Gastroesophageal sphincter (tissue), 4 donors: ENCODE measurements at regions not wholly inside any gene's neighbourhood (a gene's known extent, or its start where the extent isn't known, plus 50 kb on each side); places are given as distances from the start of the nearest gene placed in this dataset.
A peak's percentile ranks its signal among the peaks of the same experiment; 100 is the strongest.

ENCODE experiments used
- ATAC-seq: fragments of 150-250 bp; one replicate; pipeline ENCODE4 v1.9.1; 2016; ENCODE audit warnings: mild to moderate bottlenecking, moderate library complexity
- H3K27ac ChIP-seq, 4 donors: fragments of 200-600 bp; sonication (generic) in 3 of 4; 1 replicate in 3 of 4; 2 replicates in 1 of 4; pipeline ENCODE4 v1.5.1; 2016 to 2019
- H3K27me3 ChIP-seq: fragments of 200-600 bp; sonication (generic); one replicate; pipeline ENCODE4 v1.5.1; 2019
- H3K36me3 ChIP-seq, 2 donors: fragments of 200-600 bp; sonication (generic); one replicate each; pipeline ENCODE4 v1.5.1; 2019; ENCODE audit warnings: control low read depth in 1 of 2
- H3K4me1 ChIP-seq, 3 donors: fragments of 200-600 bp; sonication (generic); 1 replicate in 2 of 3; 2 replicates in 1 of 3; pipeline ENCODE4 v1.5.1; 2016 to 2019; ENCODE audit warnings: control low read depth in 2 of 3
- H3K4me3 ChIP-seq, 2 donors: fragments of 200-600 bp; sonication (generic); one replicate each; pipeline ENCODE4 v1.5.1; 2019; ENCODE audit warnings: mild to moderate bottlenecking in 1 of 2, moderate library complexity in 1 of 2
- H3K9me3 ChIP-seq, 3 donors: fragments of 200-600 bp; sonication (generic); one replicate each; pipeline ENCODE4 v1.5.1; 2017 to 2019; ENCODE audit warnings: control low read depth in 2 of 3
- EP300 ChIP-seq: sonication (generic); formaldehyde crosslinking; IDR thresholded peaks from one replicate; pipeline ENCODE4 v1.6.1; 2017; ENCODE audit warnings: antibody characterized with exemption, mild to moderate bottlenecking
- POLR2A ChIP-seq, 2 donors: fragments of 450-650 bp; IDR thresholded peaks; one replicate each; pipeline ENCODE4 v1.6.1; 2017; ENCODE audit warnings: antibody characterized with exemption in 2 of 2, mild to moderate bottlenecking in 2 of 2, moderate library complexity in 1 of 2
- POLR2AphosphoS5 ChIP-seq: sonication (generic); formaldehyde crosslinking; IDR thresholded peaks from one replicate; pipeline ENCODE4 v1.6.1; 2017; ENCODE audit warnings: antibody characterized with exemption
- WGBS, 2 donors: methylation state at CpG; one replicate each; pipeline ENCODE4 v1.1.5; 2018; ENCODE audit warnings: low coverage in 1 of 2; 5-methylcytosine and 5-hydroxymethylcytosine counted together
- TF ChIP-seq, protein P1 (sequence below), 4 experiments: fragments of 200-600 bp in 2 of 4; fragments of 450-650 bp in 2 of 4; sonication (generic) in 1 of 4; IDR thresholded peaks; one replicate each; pipeline ENCODE4 v1.5.1; 2017 to 2019; ENCODE audit warnings: antibody characterized with exemption in 4 of 4, mild to moderate bottlenecking in 2 of 4, moderate library complexity in 2 of 4

DNA sequence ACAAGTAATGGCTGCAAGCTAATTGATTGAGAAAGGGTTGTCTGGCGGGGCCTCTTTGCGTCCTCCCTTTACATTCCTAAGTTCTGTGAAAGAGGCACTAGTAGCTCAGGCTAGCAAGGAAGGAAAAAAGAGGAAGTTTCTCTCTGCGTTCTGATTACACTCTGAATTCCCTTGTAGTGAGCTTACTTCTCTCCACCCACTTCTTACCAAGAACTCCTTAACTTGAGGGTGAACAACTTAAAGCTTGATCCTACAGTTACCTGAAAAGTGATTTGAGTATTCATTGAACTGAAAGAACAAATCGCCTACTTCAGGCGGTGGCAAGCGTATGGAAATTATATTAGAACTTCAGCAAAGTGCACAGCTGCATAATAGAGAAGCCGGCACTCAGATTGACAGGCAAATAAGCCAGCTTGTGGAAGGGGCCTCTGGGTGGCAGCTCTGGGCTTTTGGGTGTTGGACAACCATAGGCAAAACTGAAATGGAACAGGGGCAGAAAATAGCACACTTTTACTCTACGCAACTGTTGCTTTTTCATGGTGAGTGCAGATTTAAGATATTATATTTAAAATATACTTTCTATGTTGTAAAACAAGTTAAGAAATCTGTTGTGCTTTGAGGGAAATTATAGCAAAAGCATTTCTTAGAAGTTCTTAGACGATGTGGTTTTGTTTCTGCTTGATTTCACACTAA is 464.5 kb downstream of the USP25 start:
- peak overlapping the region; percentile 65 to 74 (median 72) for H3K27ac ChIP-seq
- H3K36me3 ChIP-seq = no peaks in the 10 kb centered on the region
- no peaks in the 10 kb centered on the region for H3K4me1 ChIP-seq
- H3K4me3 ChIP-seq = peak overlapping the region; percentile 44
- 16 to 18% methylated on average over 9 of the region's 9 CpGs for WGBS, 2 donors
- peak; percentile 59 for TF ChIP-seq POLR2AphosphoS5
- no peak for TF ChIP-seq POLR2A (IDR thresholded peaks at IDR 0.05)
- TF ChIP-seq, protein P1, sequence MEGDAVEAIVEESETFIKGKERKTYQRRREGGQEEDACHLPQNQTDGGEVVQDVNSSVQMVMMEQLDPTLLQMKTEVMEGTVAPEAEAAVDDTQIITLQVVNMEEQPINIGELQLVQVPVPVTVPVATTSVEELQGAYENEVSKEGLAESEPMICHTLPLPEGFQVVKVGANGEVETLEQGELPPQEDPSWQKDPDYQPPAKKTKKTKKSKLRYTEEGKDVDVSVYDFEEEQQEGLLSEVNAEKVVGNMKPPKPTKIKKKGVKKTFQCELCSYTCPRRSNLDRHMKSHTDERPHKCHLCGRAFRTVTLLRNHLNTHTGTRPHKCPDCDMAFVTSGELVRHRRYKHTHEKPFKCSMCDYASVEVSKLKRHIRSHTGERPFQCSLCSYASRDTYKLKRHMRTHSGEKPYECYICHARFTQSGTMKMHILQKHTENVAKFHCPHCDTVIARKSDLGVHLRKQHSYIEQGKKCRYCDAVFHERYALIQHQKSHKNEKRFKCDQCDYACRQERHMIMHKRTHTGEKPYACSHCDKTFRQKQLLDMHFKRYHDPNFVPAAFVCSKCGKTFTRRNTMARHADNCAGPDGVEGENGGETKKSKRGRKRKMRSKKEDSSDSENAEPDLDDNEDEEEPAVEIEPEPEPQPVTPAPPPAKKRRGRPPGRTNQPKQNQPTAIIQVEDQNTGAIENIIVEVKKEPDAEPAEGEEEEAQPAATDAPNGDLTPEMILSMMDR (IDR thresholded peaks at IDR 0.05) = peak in 1 of 4 experiments; percentile 35
- peak; percentile 81 for ATAC-seq
- no peaks in the 10 kb centered on the region for H3K9me3 ChIP-seq
- no peaks in the 10 kb centered on the region for H3K27me3 ChIP-seq

DNA sequence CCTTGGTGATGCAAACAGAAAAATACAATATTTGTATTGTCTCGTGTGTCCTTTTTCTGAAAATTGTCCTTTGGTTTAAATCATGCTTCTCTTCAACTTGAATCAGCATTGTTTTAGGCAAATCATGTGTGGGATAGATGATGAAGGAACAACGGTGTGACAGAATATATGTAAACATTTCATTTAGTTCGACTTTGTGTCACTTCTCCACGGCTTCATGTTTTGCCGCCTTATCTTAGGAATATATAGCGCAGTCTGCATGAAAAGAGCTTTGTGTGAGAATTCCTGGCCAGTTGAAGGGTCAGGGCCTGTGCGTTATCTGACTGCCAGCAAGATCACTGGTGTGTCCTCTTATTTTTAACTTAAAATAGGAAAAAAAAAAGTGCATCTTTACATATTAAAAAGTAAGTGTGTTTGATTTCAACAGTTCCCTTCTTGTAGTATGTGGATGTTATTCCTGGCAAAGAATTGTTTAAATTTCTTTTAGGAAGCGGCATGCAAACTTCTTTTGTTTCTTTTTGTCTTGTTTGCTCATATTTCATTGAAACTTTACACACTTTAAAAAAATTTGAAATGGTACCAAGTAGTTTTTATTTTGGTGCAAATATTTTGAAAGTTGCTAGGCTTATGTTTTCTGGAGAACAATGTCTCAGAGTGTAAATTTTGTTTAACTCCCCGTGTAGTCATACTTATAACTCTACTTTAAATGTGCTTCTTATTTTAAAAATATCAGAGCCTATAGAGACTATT is 465.2 kb downstream of the USP25 start:
- H3K36me3 ChIP-seq = no peaks in the 10 kb centered on the region
- no peak for TF ChIP-seq EP300
- no peak for TF ChIP-seq POLR2A (IDR thresholded peaks at IDR 0.05)
- TF ChIP-seq POLR2AphosphoS5 = no peak
- TF ChIP-seq, protein P1 (IDR thresholded peaks at IDR 0.05) = no peak
- no peaks in the 10 kb centered on the region for H3K4me1 ChIP-seq
- peak overlapping the region; percentile 44 for H3K4me3 ChIP-seq
- peak overlapping the region; percentile 65 to 74 (median 72) for H3K27ac ChIP-seq
- no peaks in the 10 kb centered on the region for H3K9me3 ChIP-seq
- H3K27me3 ChIP-seq = no peaks in the 10 kb centered on the region
- ATAC-seq = no peak
- 16 to 40% methylated on average over 9 of the region's 9 CpGs for WGBS, 2 donors

DNA sequence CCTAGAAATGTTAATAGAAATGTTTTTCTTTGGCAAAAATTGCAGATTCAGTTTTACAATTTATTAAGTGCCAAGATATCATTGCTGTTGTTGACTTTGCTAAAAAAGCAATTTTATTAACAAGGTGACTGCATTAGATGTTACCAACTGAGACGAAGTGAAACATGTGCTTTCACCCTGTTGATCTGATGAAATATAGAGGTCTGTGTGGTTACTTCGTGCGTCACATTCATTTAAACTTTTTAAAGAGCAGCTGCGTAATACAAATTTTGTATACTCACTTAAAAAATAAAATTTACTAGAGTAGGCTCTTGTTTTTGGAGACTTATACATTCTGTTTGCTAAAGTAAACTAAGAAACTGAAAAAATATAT is 465.7 kb downstream of the USP25 start:
- Histone ChIP-seq H3K4me3 (peak overlapping the region; percentile 44), H3K9me3 (no peaks in the 10 kb centered on the region), H3K36me3 (no peaks in the 10 kb centered on the region), H3K27ac (peak overlapping the region; percentile 65 to 74 (median 72)), H3K4me1 (no peaks in the 10 kb centered on the region), H3K27me3 (no peaks in the 10 kb centered on the region)
- no peak for ATAC-seq
- WGBS, 2 donors = 30 to 40% methylated on average over 4 of the region's 4 CpGs
- TF ChIP-seq POLR2AphosphoS5 (no peak), POLR2A (IDR thresholded peaks at IDR 0.05) (no peak)
- TF ChIP-seq, protein P1 (IDR thresholded peaks at IDR 0.05) = no peak

DNA sequence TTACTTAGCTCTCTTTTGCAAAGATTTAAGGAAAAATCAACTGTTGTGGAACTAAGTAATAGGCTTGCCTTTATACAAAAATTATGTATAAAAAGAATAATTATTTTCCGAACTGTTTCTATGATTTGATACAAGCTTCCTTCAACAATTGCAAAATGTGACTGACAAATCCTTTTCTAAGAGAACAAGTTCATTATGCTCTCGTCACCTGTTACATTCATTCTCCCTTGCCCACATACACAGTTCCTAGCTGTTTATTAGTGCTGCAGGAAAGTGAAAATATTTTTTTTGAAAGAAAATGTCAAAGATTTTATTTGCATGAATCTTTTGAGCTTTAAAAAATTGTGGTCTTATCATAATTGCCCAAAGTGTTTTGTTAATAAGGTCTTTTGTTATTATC is 466.2 kb downstream of the USP25 start:
- Histone ChIP-seq H3K4me3 (peak overlapping the region; percentile 44), H3K27me3 (no peaks in the 10 kb centered on the region), H3K9me3 (no peaks in the 10 kb centered on the region), H3K4me1 (no peaks in the 10 kb centered on the region), H3K27ac (peak overlapping the region; percentile 65 to 74 (median 72)), H3K36me3 (no peaks in the 10 kb centered on the region)
- WGBS, 2 donors = 33 to 41% methylated on average over 2 of the region's 2 CpGs
- ATAC-seq = no peak
- TF ChIP-seq POLR2A (IDR thresholded peaks at IDR 0.05) (no peak), POLR2AphosphoS5 (no peak)
- TF ChIP-seq, protein P1 (IDR thresholded peaks at IDR 0.05) = no peak

DNA sequence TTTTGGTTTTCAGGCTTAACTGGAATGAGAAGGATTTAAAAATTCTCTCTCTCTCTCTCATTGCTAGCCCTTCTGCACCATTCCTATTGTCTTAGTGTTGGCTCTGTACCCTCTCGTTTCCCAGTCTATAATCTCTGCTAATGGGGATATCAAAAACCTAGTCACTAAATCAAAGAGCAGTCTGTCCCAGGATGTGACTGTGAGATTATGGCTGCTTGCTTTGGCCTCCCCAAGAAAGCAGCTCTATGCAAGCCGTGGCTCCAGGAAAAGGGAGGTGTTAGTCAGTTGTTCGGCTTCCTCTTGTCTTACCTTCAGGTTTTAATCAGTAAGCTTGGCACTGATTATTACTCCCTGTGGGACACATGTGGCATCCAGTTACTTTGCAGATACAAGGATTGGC is 468.8 kb downstream of the USP25 start:
- H3K27ac ChIP-seq = no peak overlapping the region

More for the DNA sequence above, 468.8 kb downstream of the USP25 start:
- no peak for ATAC-seq
- Histone ChIP-seq H3K36me3 (no peaks in the 10 kb centered on the region), H3K9me3 (no peaks in the 10 kb centered on the region), H3K27me3 (no peaks in the 10 kb centered on the region), H3K4me1 (no peaks in the 10 kb centered on the region), H3K4me3 (no peak overlapping the region)
- TF ChIP-seq POLR2A (IDR thresholded peaks at IDR 0.05) (no peak), POLR2AphosphoS5 (no peak), EP300 (no peak)
- TF ChIP-seq, protein P1 (IDR thresholded peaks at IDR 0.05) = no peak
- WGBS, 2 donors = 86 to 89% methylated on average over 2 to 3 of the region's 3 CpGs
